Heart right ventricle (tissue), 16 donors: ENCODE measurements at regions not wholly inside any gene's neighbourhood (a gene's known extent, or its start where the extent isn't known, plus 50 kb on each side); places are given as distances from the start of the nearest gene placed in this dataset.

Experiments used
- ATAC-seq, 8 donors: fragments of 200-7000 bp; cut with Tn5 transposase; one replicate each; pipeline ENCODE4 v1.9.1; 2020; ENCODE audit warnings: mild to moderate bottlenecking in 8 of 8, moderate library complexity in 8 of 8, moderate number of reproducible peaks in 1 of 8
- DNase-seq, 2 donors: peaks; one replicate each; pipeline ENCODE4 v3.0.0-alpha.2; 2020
- H3K27ac ChIP-seq, 10 donors: fragments of 200-600 bp; sonication (generic) in 2 of 10; one replicate each; pipeline versions ENCODE4 v1.5.0 to v1.8.0; 2020 to 2022; ENCODE audit warnings: mild to moderate bottlenecking in 3 of 10
- H3K27me3 ChIP-seq, 7 donors: fragments of 200-600 bp; one replicate each; pipeline ENCODE4 v1.8.0; 2021 to 2022; ENCODE audit warnings: mild to moderate bottlenecking in 2 of 7
- H3K36me3 ChIP-seq, 9 donors: fragments of 200-600 bp; sonication (generic) in 1 of 9; one replicate each; pipeline versions ENCODE4 v1.5.0 to v1.8.0; 2020 to 2022; ENCODE audit warnings: mild to moderate bottlenecking in 2 of 9
- H3K4me1 ChIP-seq, 9 donors: fragments of 200-600 bp; sonication (generic) in 1 of 9; one replicate each; pipeline versions ENCODE4 v1.5.0 to v1.8.0; 2020 to 2022; ENCODE audit warnings: mild to moderate bottlenecking in 4 of 9
- H3K4me3 ChIP-seq, 10 donors: fragments of 200-600 bp; sonication (generic) in 2 of 10; one replicate each; pipeline versions ENCODE4 v1.5.0 to v1.8.0; 2020 to 2022; ENCODE audit warnings: mild to moderate bottlenecking in 7 of 10, moderate library complexity in 2 of 10
- H3K9me3 ChIP-seq, 11 donors: fragments of 200-600 bp in 10 of 11; sonication (generic) in 2 of 11; one replicate each; pipeline versions ENCODE4 v1.5.0 to v1.8.0; 2013 to 2022; ENCODE audit warnings: mild to moderate bottlenecking in 2 of 11, control low read depth in 1 of 11, moderate library complexity in 1 of 11
- CTCF ChIP-seq, 9 donors: fragments of 200-600 bp; sonication (generic) in 2 of 9; IDR thresholded peaks; one replicate each; pipeline versions ENCODE4 v1.5.0 to v1.8.0; 2021 to 2022; ENCODE audit warnings: antibody characterized with exemption in 9 of 9, mild to moderate bottlenecking in 5 of 9, moderate library complexity in 1 of 9
- WGBS, 2 donors: extraction: QIAGEN DNeasy Blood & Tissue Kit; methylation state at CpG; one replicate each; pipeline ENCODE4 v1.1.7; 2013; ENCODE audit warnings: inconsistent platforms in 1 of 2; 5-methylcytosine and 5-hydroxymethylcytosine counted together
- intact Hi-C, 10 donors: fragments of 100-400 bp; cut with DNase I; formaldehyde crosslinking; loops; one replicate each; pipeline versions ENCODE4 v1.11.1 to v1.14.2; 2022
- donor health status: Arrhythmogenic right ventricular cardiomyopathy.
- donor health status: ischemic (EF 13 %, LVEDD 7.1; RV severe dilation, severe dysfunction).
- donor health status: healthy with polysubstance abuse.
- donor health status: DM: no; HTN: yes; CAD: no.
- donor health status: DM: no; HTN: no; CAD: no.
- donor health status: ischemic (EF 25% LVEDD 6.9; RV normal size, moderate dysfunction).
- donor health status: ischemic (EF 25% LVEDD 5.7; RV mildly dilated, moderate dysfunction).
- donor health status: healthy.
- donor health status: DM: yes; HTN: yes; CAD: no.
- donor health status: Ischemic cardiomyopathy.
- donor health status: ischemic (EF 35%, LVEDD 5.7; RV mildly dilated, moderate dysfunction).
- donor health status: nonischemic (EF 11% LVEDD 7.7; RV severe dilation, severe dysfunction).
- donor health status: DM: yes; HTN: yes; CAD: no.
- donor health status: PGD.
- donor health status: ischemic (EF 29% LVEDD 5.4; RV normal size, mild dysfunction).
- donor health status: nonischemic (EF 23%, LVEDD 6.1; RV moderate dilation, normal function).

- intact Hi-C loops = no loop called here
- WGBS, 2 donors = 87 to 92% methylated on average over 1 of the region's 1 CpG
- TF ChIP-seq CTCF (IDR thresholded peaks at IDR 0.05) = no peak
- H3K9me3 ChIP-seq = peaks cover 0 to 39% (median under 1%) of the 10 kb centered on the region in 11 donors
- DNase-seq = no peak
- ATAC-seq = no peak
- H3K4me3 ChIP-seq = no peak overlapping the region
- H3K4me1 ChIP-seq = no peaks in the 10 kb centered on the region
- no peak overlapping the region for H3K27ac ChIP-seq
- H3K36me3 ChIP-seq = no peaks in the 10 kb centered on the region
- H3K27me3 ChIP-seq = no peaks in the 10 kb centered on the region
Measured at GRCh38 chr4:126821152-126821551, 811.6 kb upstream of the INTU start.

- DNase-seq (no peak), ATAC-seq (no peak)
- Histone ChIP-seq H3K27ac (no peak overlapping the region), H3K27me3 (no peaks in the 10 kb centered on the region), H3K4me1 (no peaks in the 10 kb centered on the region), H3K9me3 (peaks cover 0 to 37% (median 0%) of the 10 kb centered on the region in 11 donors), H3K4me3 (no peak overlapping the region), H3K36me3 (no peaks in the 10 kb centered on the region)
- intact Hi-C loops = no loop called here
- no peak for TF ChIP-seq CTCF (IDR thresholded peaks at IDR 0.05)
- WGBS, 2 donors = 62 to 76% methylated on average over 3 of the region's 3 CpGs
Measured at GRCh38 chr4:126825083-126825482, 807.7 kb upstream of the INTU start.

GRCh38 chr4:126827669-126828068 lies 805.1 kb upstream of the INTU start:
- WGBS, 2 donors = 79 to 87% methylated on average over 2 of the region's 2 CpGs
- intact Hi-C loops = no loop called here

GRCh38 chr4:126834854-126835253 lies 797.9 kb upstream of the INTU start:
- DNase-seq (no peak), ATAC-seq (no peak)
- Histone ChIP-seq H3K4me3 (no peak overlapping the region), H3K9me3 (peaks cover 0 to 64% (median 20%) of the 10 kb centered on the region in 11 donors), H3K27ac (no peak overlapping the region), H3K4me1 (peaks cover 0 to 3% (median 0%) of the 10 kb centered on the region in 9 donors), H3K36me3 (no peaks in the 10 kb centered on the region), H3K27me3 (no peaks in the 10 kb centered on the region)
- intact Hi-C loops = no loop called here
- no peak for TF ChIP-seq CTCF (IDR thresholded peaks at IDR 0.05)

More at GRCh38 chr4:126827669-126828068, 805.1 kb upstream of the INTU start:
- Histone ChIP-seq H3K36me3 (no peaks in the 10 kb centered on the region), H3K9me3 (peaks cover 0 to 42% (median 0%) of the 10 kb centered on the region in 11 donors), H3K27ac (no peak overlapping the region), H3K27me3 (no peaks in the 10 kb centered on the region), H3K4me3 (no peak overlapping the region), H3K4me1 (no peaks in the 10 kb centered on the region)
- ATAC-seq (no peak), DNase-seq (no peak)
- TF ChIP-seq CTCF (IDR thresholded peaks at IDR 0.05) = no peak
